CD4-positive, alpha-beta T cell treated with Interleukin-17A for 4 hours (primary cell): ENCODE measurements at regions not wholly inside any gene's neighbourhood (a gene's known extent, or its start where the extent isn't known, plus 50 kb on each side); places are given as distances from the start of the nearest gene placed in this dataset.

Source experiments
- DNase-seq: peaks from one replicate; pipeline ENCODE4 v3.0.0-alpha.2; 2020; ENCODE audit warnings: mixed read lengths

DNA sequence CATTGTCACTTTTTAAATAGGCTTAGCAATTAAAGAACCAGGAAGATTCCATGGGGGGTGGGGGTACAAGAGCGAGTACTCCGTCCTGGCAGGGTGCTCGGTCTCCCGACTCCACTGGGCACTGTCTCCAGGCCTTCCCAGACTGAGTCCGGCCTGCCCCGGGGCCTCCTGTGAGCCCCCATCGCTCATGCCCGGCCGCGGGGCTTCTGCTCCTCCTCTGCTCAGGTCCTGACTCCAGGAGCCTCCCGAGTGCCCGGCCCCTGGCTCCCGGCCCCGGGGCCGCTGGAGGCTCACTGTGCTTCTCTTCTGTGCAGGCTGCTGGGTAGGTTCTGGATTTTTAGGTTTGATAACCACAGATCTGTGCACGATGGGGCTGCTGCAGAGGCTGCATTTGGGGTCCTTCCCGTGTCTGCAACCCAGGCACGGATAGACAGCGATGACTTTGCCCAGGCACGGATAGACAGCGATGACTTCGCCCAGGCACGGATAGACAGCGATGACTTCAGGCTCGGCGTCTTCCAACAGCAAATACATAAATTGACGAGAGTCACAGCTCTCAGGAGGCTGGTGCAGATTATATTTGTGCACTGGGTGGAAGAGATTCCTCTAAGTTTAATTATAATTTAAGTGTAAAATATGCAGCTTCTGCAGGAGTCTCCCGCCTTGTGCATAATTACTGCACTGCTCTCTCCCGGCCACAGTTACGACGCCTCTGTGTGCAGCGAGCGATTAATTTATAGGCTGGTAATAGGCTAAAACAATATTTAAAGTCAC lies 74.8 kb upstream of the RXRA start:
- no peak for DNase-seq

DNA sequence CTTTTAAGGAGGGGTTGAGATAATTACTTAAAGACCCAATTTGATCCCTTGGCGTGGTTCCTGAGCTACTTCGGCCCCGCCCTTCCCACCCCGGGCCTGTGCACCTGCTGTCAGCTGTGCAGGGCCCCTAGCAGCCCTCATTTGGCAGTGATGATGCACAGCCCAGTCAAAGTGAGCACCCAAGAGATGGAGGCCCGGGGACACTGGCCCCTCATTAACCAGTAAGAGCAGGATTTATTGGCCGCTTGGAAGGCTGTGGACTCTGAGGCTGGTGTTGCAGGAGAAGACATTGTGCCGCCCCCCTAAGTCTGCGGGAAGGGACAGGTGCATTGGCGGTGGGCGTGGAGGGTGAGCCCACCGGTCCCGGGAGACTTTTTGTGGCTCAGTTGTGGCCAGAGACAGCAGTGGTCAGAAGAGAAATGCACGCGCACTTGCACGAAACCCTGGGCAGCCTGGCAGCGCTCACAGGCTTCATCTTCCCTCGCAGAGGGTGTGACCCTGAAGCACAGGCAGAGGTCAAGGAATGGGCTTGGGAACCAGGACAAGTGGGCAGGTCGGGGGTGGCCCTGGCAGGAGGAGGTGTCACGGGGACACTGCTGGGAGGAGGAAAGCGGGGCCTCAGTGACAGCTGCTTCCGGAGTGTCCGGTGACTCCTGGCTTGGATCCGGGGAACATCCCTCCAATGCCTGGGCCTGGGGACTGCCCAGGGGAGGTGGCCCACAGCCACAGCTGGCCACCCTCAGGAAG lies 74.0 kb upstream of the RXRA start:
- DNase-seq = no peak

- DNase-seq = no peak
Observed at GRCh38 chr9:134253606-134254205, 72.5 kb upstream of the RXRA start.

- DNase-seq = no peak
Observed at GRCh38 chr9:134258332-134258731, 67.9 kb upstream of the RXRA start.

GRCh38 chr9:134258828-134259546 lies 67.3 kb upstream of the RXRA start:
- DNase-seq = no peak

DNA sequence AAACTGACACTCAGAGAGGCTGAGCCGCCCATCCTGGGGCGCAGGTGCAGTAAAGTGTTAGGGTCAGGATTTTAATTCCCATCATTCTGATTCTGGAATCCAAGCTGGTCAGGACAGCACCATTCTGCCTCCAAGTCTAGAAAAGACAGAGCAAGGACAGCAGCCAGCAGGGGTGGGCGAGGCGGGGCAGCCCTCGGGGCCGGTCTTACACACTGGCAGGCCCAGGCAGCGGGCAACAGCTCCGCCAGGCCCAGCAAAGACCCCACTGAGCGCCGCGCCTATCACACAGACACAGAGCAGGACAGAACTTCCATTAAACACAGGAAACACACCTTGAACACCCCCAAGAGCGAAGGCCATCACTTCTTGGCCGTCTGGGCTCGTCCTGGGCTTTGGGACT lies 66.5 kb upstream of the RXRA start:
- DNase-seq = no peak

GRCh38 chr9:134260801-134261200 lies 65.5 kb upstream of the RXRA start:
- no peak for DNase-seq

- no peak for DNase-seq
Observed at GRCh38 chr9:134262035-134262434, 64.2 kb upstream of the RXRA start.

GRCh38 chr9:134263596-134263995 lies 62.7 kb upstream of the RXRA start:
- no peak for DNase-seq

DNA sequence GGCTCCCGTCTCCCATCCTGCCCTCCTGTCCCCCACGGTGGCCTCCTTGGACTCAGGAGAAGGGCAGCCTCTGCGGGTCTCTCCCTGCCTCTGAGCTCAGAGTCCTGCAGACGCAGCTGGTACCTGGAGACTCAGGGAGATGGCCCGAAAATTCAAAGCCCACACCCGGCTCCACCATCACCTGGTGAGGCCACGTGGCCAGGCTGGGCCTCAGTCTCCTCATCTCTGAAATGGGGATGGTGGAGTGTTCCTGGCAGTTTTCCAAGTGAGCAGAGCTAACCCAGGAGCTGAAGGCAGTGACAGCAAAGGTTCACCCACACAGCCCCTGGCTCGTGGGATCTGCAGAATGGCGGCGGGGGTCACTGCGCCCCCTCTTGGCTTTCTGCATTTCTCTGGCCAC lies 62.1 kb upstream of the RXRA start:
- DNase-seq = no peak

GRCh38 chr9:134265078-134265477 lies 61.2 kb upstream of the RXRA start:
- no peak for DNase-seq

GRCh38 chr9:134266418-134266817 lies 59.8 kb upstream of the RXRA start:
- no peak for DNase-seq

GRCh38 chr9:134267305-134267880 lies 58.9 kb upstream of the RXRA start:
- no peak for DNase-seq

GRCh38 chr9:134267881-134268724 lies 58.2 kb upstream of the RXRA start:
- no peak for DNase-seq

DNA sequence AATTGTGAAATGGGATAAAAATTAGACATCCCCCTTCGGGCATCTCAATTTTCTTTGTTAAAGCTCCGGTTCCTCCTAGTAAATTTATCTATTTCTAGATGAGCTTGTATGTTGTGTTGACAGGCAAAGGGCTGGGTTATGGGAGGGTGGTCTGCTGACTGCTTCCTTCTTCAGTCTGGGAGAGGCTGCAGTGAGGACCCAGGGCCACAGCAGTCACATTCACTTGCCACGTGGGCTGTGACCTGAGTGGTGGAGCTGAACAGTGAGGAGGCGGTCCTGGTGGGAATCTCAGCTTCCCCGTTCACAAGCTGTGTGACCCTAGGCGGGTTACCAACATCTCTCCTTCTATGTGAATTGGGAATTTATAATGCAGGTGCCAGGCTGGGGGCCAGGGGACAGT lies 57.5 kb upstream of the RXRA start:
- no peak for DNase-seq

GRCh38 chr9:134271338-134272301 lies 54.6 kb upstream of the RXRA start:
- no peak for DNase-seq

- DNase-seq = no peak
Observed at GRCh38 chr9:134272302-134273023, 53.8 kb upstream of the RXRA start.

DNA sequence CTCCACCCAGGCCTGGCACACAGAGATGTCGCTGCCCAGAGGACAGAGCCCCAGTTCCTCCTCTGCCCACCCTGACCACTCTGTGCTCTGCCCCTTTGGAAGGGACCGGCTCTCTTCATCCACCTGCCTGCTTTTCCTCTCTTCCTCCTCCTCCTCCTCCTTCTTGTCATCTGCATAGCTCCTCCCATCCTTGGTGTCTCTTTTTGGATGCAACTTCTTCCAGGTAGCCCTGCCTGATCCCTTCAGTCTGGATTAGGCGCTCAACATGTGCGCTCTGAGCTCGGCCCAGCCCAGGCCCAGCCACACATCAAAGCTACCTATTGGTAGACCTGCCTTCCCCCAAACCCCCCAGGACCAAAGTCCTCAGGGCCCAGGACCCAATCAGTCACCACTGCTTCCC lies 52.6 kb upstream of the RXRA start:
- no peak for DNase-seq

DNA sequence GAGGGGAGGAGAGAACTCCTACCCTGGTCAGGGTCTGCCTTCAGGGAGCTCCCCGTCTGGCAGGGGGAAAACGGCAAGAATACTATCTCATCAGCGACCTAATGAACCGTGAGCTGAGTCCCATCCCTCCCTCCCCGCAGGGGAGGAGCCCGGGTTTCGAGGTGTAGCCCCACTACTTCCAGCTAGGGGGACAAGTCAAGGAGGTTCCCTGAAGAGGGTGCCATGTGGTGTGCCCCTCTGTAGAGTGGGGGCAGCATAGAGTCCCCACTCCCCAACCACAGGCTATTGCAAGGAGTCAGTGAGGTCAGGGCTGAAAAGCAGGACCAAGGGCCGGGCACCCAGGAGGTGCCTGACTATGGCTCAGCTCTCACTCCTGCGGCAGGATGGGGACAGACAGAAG lies 50.9 kb upstream of the RXRA start:
- no peak for DNase-seq
